K562 (cell line): ENCODE measurements at regions not wholly inside any gene's neighbourhood (a gene's known extent, or its start where the extent isn't known, plus 50 kb on each side); places are given as distances from the start of the nearest gene placed in this dataset.

Experiments
- ATF4 ChIP-seq: fragments of 450-650 bp; formaldehyde crosslinking; IDR thresholded peaks from 2 replicates; pipeline ENCODE4 v1.4.0; 2022; ENCODE audit warnings: mild to moderate bottlenecking, moderate library complexity
- CTCF ChIP-seq, 3 experiments: IDR thresholded peaks in 2 of 3; conservative IDR thresholded peaks in 1 of 3; 2 replicates each; pipeline ENCODE4 v1.5.1; 2011 to 2012; ENCODE audit warnings: low read length in 3 of 3, mild to moderate bottlenecking in 3 of 3, control low read depth in 2 of 3, improper control_type of control experiment in 1 of 3, inconsistent platforms in 1 of 3, low read depth in 1 of 3, mixed read lengths in 1 of 3, moderate library complexity in 1 of 3; ENCODE audit not compliant: insufficient read depth in 2 of 3
- HNRNPL ChIP-seq: fragments of 200-400 bp; formaldehyde crosslinking; IDR thresholded peaks from 2 replicates; pipeline ENCODE4 v1.6.1; 2017; ENCODE audit warnings: low read depth, mild to moderate bottlenecking, low read length
- PTBP1 ChIP-seq: fragments of 200-400 bp; formaldehyde crosslinking; IDR thresholded peaks from 2 replicates; pipeline ENCODE4 v1.6.1; 2017; ENCODE audit warnings: low read depth, low read length
- SIRT6 ChIP-seq: IDR thresholded peaks from one replicate; pipeline ENCODE4 v1.6.1; 2012; ENCODE audit warnings: low read depth, mild to moderate bottlenecking, control low read depth, inconsistent platforms, low read length, moderate library complexity
- ZNF398 ChIP-seq: fragments of 250-450 bp; sonication (Bioruptor Pico); IDR thresholded peaks from 2 replicates; pipeline ENCODE4 v1.8.0; 2021; ENCODE audit warnings: moderate library complexity, mild to moderate bottlenecking, inconsistent platforms

- TF ChIP-seq CTCF (IDR thresholded peaks at IDR 0.05 in 2 of 3, conservative IDR thresholded peaks at IDR 0.05 in 1 of 3; ENCODE audit: insufficient read depth in 2 of 3, low read depth in 1 of 3, low read length in 3 of 3) = no peak
- no peak for TF ChIP-seq ATF4
- TF ChIP-seq SIRT6 = no peak
- TF ChIP-seq HNRNPL = no peak
- TF ChIP-seq ZNF398 (CRISPR knock-in tag) = no peak
- no peak for TF ChIP-seq PTBP1
These were observed 70.3 kb upstream of the ADAMTS16 start for GRCh38 chr5:5069851-5070250.
